Heart left ventricle (tissue), 13 donors: ENCODE measurements at regions not wholly inside any gene's neighbourhood (a gene's known extent, or its start where the extent isn't known, plus 50 kb on each side); places are given as distances from the start of the nearest gene placed in this dataset.

Source experiments
- POLR2A ChIP-seq, 2 donors: fragments of 450-650 bp; IDR thresholded peaks; one replicate each; pipeline ENCODE4 v1.6.1; 2017; ENCODE audit warnings: antibody characterized with exemption in 2 of 2, mild to moderate bottlenecking in 2 of 2, moderate library complexity in 2 of 2
- TF ChIP-seq, protein P1 (sequence below), 12 donors: fragments of 200-600 bp; sonication (generic) in 4 of 12; IDR thresholded peaks; one replicate each; pipeline versions ENCODE4 v1.5.0 to v1.8.0; 2018 to 2022; ENCODE audit warnings: antibody characterized with exemption in 12 of 12, mild to moderate bottlenecking in 5 of 12
- donor health status: ischemic (EF 13 %, LVEDD 7.1; RV severe dilation, severe dysfunction).
- donor health status: DM: no; HTN: yes; CAD: no.
- donor health status: DM: no; HTN: no; CAD: no.
- donor health status: ischemic (EF 25% LVEDD 6.9; RV normal size, moderate dysfunction).
- donor health status: ischemic (EF 25% LVEDD 5.7; RV mildly dilated, moderate dysfunction).
- donor health status: ischemic (EF 35%, LVEDD 5.7; RV mildly dilated, moderate dysfunction).
- donor health status: nonischemic (EF 11% LVEDD 7.7; RV severe dilation, severe dysfunction).
- donor health status: DM: yes; HTN: yes; CAD: no.
- donor health status: PGD.
- donor health status: ischemic (EF 29% LVEDD 5.4; RV normal size, mild dysfunction).
- donor health status: nonischemic (EF 23%, LVEDD 6.1; RV moderate dilation, normal function).

GRCh38 chr4:38278255-38278654, 318.1 kb downstream of the PTTG2 start:
- TF ChIP-seq, protein P1, sequence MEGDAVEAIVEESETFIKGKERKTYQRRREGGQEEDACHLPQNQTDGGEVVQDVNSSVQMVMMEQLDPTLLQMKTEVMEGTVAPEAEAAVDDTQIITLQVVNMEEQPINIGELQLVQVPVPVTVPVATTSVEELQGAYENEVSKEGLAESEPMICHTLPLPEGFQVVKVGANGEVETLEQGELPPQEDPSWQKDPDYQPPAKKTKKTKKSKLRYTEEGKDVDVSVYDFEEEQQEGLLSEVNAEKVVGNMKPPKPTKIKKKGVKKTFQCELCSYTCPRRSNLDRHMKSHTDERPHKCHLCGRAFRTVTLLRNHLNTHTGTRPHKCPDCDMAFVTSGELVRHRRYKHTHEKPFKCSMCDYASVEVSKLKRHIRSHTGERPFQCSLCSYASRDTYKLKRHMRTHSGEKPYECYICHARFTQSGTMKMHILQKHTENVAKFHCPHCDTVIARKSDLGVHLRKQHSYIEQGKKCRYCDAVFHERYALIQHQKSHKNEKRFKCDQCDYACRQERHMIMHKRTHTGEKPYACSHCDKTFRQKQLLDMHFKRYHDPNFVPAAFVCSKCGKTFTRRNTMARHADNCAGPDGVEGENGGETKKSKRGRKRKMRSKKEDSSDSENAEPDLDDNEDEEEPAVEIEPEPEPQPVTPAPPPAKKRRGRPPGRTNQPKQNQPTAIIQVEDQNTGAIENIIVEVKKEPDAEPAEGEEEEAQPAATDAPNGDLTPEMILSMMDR (IDR thresholded peaks at IDR 0.05) = no peak
- no peak for TF ChIP-seq POLR2A (IDR thresholded peaks at IDR 0.05)
